ENCODE measurements at regions not wholly inside any gene's neighbourhood (a gene's known extent, or its start where the extent isn't known, plus 50 kb on each side); places are given as distances from the start of the nearest gene placed in this dataset.
A peak's percentile ranks its signal among the peaks of the same experiment; 100 is the strongest.

DNA sequence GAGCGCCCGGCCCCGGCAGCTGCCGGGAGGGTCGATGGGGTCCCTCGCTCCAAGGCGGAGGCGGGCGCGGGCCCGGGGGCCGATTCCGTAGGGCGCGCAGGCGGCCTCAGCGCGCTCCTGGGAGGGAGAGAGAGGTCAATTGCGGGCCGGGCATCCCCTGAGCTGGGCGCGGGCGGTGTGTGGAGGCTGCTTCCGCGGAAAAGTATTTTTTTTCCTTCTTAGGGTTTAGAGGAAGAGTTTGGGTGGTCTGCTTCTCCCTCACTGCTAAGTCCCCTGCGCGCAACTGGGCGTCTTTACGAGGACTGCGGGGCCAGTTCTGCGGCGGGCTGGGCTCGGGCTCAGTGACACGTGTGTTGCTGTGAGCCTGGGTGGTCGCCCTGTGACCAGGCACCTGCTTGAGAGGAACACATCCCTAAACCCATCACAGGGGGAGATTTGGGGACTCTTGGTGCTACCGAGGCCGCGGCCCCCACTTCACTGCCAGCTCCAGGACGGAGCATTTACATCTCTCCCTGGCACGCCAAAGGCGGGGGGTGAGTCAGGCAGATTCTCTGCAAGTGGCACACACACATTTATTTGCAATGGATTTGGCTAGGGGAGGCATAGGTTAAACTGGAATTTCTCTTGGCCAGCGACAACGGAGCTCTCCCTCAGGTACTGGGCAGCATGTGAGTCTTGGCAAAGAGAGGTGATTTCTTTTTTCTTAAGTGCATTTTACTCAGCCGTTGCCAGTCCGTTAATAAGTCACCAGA is 151.2 kb upstream of the SLC4A4 start:
- H3K9ac ChIP-seq (ENCODE audit: low read depth, low read length) = peak overlapping the region; percentile 38
- H3K4me1 ChIP-seq (ENCODE audit: control insufficient read depth, insufficient read depth, low read length) = peaks cover 17% of the 10 kb centered on the region
- H3K27me3 ChIP-seq (ENCODE audit: control insufficient read depth, insufficient read depth, low read length) = peaks cover 52% of the 10 kb centered on the region
- H3K9me3 ChIP-seq (ENCODE audit: control insufficient read depth, insufficient read depth, low read length) = no peaks in the 10 kb centered on the region
- H3K36me3 ChIP-seq (ENCODE audit: control insufficient read depth, insufficient read depth, low read length) = no peaks in the 10 kb centered on the region
- no peak overlapping the region for H3K27ac ChIP-seq (ENCODE audit: low read depth, low read length)
- H3K4me3 ChIP-seq (ENCODE audit: low read depth, low read length) = peak overlapping the region; percentile 85

DNA sequence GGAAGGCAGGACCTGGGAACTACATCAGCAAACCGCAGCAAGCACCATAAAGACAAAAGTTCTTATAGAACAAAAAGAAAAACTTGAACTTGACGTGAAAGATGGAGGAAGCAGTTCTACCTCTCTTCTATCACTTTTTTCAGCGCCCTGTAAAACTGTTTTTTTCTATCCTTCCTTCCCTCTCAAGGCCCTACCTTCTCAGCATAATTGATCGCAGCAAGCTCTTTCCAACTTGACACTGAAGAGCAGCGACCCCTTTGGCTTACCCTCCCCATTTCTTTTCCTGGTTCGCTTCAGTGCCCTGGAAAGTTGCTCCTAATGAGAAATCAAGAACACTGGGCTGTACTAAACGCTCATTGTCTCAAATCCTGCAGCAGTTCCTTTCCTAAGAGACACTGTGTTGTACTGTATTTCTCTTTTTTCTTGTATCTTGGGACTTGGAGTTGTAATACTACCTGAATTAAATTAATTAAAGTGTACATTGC is 150.6 kb upstream of the SLC4A4 start:
- Histone ChIP-seq H3K4me1 (ENCODE audit: control insufficient read depth, insufficient read depth, low read length) (peaks cover 17% of the 10 kb centered on the region), H3K4me3 (ENCODE audit: low read depth, low read length) (peak overlapping the region; percentile 85), H3K36me3 (ENCODE audit: control insufficient read depth, insufficient read depth, low read length) (no peaks in the 10 kb centered on the region), H3K9ac (ENCODE audit: low read depth, low read length) (no peak overlapping the region), H3K27ac (ENCODE audit: low read depth, low read length) (no peak overlapping the region), H3K27me3 (ENCODE audit: control insufficient read depth, insufficient read depth, low read length) (peaks cover 52% of the 10 kb centered on the region), H3K9me3 (ENCODE audit: control insufficient read depth, insufficient read depth, low read length) (no peaks in the 10 kb centered on the region)

DNA sequence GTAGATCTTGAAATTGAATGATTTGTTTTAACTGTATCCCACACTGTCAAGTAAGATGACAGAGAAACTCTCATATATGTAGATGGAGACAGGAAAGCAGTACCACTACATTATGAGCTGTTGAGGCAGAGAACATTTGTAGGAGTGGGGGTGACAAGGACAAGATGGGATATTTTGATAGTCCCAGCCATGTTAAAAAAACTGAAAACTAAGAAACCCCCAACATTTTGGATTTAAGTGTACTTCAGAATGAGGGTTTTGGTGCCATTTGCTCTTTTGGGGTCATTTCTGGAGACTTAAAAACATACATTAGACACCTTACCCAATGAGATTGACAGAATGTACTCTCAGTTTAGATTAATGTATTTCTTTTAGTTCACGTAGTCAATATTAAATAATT is 149.9 kb upstream of the SLC4A4 start:
- peaks cover 17% of the 10 kb centered on the region for H3K4me1 ChIP-seq (ENCODE audit: control insufficient read depth, insufficient read depth, low read length)
- no peak overlapping the region for H3K9ac ChIP-seq (ENCODE audit: low read depth, low read length)
- no peak overlapping the region for H3K27ac ChIP-seq (ENCODE audit: low read depth, low read length)
- peaks cover 52% of the 10 kb centered on the region for H3K27me3 ChIP-seq (ENCODE audit: control insufficient read depth, insufficient read depth, low read length)
- H3K9me3 ChIP-seq (ENCODE audit: control insufficient read depth, insufficient read depth, low read length) = no peaks in the 10 kb centered on the region
- H3K4me3 ChIP-seq (ENCODE audit: low read depth, low read length) = no peak overlapping the region
- H3K36me3 ChIP-seq (ENCODE audit: control insufficient read depth, insufficient read depth, low read length) = no peaks in the 10 kb centered on the region

DNA sequence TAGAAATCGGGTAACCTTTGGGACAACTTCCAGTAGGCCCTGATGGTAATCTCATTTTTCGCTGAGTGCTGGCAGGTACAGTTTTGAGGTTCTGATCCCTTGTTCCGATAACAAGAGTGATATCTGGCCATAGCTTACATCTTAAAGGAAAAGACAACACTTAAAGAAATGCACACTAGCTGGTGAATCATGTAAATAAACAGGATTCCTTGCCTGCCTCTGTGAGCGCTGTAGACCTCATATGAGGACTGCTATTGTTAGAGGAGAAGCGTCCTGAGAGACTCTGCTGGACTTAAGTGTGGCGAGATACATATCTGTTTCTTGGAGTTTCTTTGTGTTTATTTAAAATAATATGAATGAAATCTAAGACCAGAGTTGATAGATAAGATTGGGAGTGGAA is 149.3 kb upstream of the SLC4A4 start:
- H3K36me3 ChIP-seq (ENCODE audit: control insufficient read depth, insufficient read depth, low read length) = no peaks in the 10 kb centered on the region
- H3K9me3 ChIP-seq (ENCODE audit: control insufficient read depth, insufficient read depth, low read length) = no peaks in the 10 kb centered on the region
- H3K4me3 ChIP-seq (ENCODE audit: low read depth, low read length) = no peak overlapping the region
- no peak overlapping the region for H3K9ac ChIP-seq (ENCODE audit: low read depth, low read length)
- peaks cover 50% of the 10 kb centered on the region for H3K27me3 ChIP-seq (ENCODE audit: control insufficient read depth, insufficient read depth, low read length)
- H3K27ac ChIP-seq (ENCODE audit: low read depth, low read length) = no peak overlapping the region
- H3K4me1 ChIP-seq (ENCODE audit: control insufficient read depth, insufficient read depth, low read length) = peaks cover 17% of the 10 kb centered on the region

DNA sequence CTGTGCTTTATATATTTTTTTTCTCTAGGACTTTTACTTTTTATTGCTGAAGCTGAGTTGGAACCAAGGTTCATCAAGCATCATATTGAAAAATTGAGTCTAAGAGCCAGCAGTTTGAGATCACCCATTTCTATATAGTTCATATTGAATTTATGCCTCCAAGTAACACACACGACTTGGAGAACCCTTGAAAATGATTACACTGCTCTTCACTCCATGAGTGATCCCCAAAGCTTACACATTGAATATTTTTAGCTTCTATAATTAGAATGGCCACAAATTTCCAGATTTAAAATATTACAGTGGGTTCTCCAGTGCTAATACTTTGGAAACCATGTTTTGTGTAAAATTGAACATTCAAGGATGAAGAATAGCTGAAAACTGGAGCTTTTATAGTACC is 144.4 kb upstream of the SLC4A4 start:
- H3K4me1 ChIP-seq (ENCODE audit: control insufficient read depth, insufficient read depth, low read length) = peaks cover 15% of the 10 kb centered on the region; the same call in 1 of the 2 replicates
- H3K27ac ChIP-seq (ENCODE audit: low read depth, low read length) = no peak overlapping the region

DNA sequence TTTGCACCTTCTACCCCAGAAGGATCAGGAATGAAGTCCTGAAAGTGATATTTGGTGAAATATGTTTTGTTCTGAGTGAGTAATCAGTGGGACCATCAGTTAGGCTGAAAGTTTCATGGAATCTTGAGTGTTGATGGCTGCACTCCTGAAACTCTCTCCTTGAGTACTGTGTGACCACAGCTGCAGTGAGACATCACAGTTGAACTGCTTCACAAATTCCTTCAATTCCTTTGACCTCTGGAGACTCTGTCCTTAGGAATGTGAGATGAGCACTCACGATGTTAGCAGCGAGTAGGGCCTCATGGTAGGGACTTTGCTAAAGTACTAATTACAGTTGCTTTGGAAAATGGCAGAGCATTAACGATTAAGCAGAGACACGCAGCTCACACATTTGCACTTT is 142.9 kb upstream of the SLC4A4 start:
- Histone ChIP-seq H3K4me1 (ENCODE audit: control insufficient read depth, insufficient read depth, low read length) (peaks cover 14% of the 10 kb centered on the region; the same call in 1 of the 2 replicates), H3K9me3 (ENCODE audit: control insufficient read depth, insufficient read depth, low read length) (no peaks in the 10 kb centered on the region), H3K27ac (ENCODE audit: low read depth, low read length) (no peak overlapping the region), H3K9ac (ENCODE audit: low read depth, low read length) (no peak overlapping the region), H3K27me3 (ENCODE audit: control insufficient read depth, insufficient read depth, low read length) (no peaks in the 10 kb centered on the region), H3K36me3 (ENCODE audit: control insufficient read depth, insufficient read depth, low read length) (no peaks in the 10 kb centered on the region), H3K4me3 (ENCODE audit: low read depth, low read length) (no peak overlapping the region)

More for the DNA sequence above, 144.4 kb upstream of the SLC4A4 start:
- H3K36me3 ChIP-seq (ENCODE audit: control insufficient read depth, insufficient read depth, low read length) = no peaks in the 10 kb centered on the region
- H3K9me3 ChIP-seq (ENCODE audit: control insufficient read depth, insufficient read depth, low read length) = no peaks in the 10 kb centered on the region
- H3K4me3 ChIP-seq (ENCODE audit: low read depth, low read length) = no peak overlapping the region
- H3K27me3 ChIP-seq (ENCODE audit: control insufficient read depth, insufficient read depth, low read length) = peaks cover 4% of the 10 kb centered on the region; the same call in 1 of the 2 replicates
- no peak overlapping the region for H3K9ac ChIP-seq (ENCODE audit: low read depth, low read length)

DNA sequence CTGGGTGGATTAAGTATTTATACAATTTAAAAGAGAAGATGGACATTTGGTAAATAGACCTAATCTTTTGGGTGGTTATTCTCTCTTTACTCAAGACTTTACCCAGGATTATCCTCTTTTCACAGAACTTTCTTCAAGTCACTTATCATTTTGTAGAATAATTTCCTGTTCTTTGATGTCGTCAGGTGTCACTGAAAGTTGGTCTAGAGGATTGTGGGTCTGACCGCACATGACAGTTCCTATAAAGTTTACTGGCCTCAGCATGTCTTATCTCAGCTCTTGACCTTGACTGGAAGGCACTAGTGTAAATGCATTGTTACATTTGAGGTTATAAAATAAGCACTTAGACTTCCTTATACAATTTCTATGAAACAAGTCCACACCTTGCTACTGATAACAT is 139.9 kb upstream of the SLC4A4 start:
- no peaks in the 10 kb centered on the region for H3K36me3 ChIP-seq (ENCODE audit: control insufficient read depth, insufficient read depth, low read length)
- no peaks in the 10 kb centered on the region for H3K9me3 ChIP-seq (ENCODE audit: control insufficient read depth, insufficient read depth, low read length)
- no peak overlapping the region for H3K27ac ChIP-seq (ENCODE audit: low read depth, low read length)
- H3K27me3 ChIP-seq (ENCODE audit: control insufficient read depth, insufficient read depth, low read length) = no peaks in the 10 kb centered on the region
- no peak overlapping the region for H3K9ac ChIP-seq (ENCODE audit: low read depth, low read length)
- H3K4me3 ChIP-seq (ENCODE audit: low read depth, low read length) = no peak overlapping the region
- peaks cover 10% of the 10 kb centered on the region; the same call in 1 of the 2 replicates for H3K4me1 ChIP-seq (ENCODE audit: control insufficient read depth, insufficient read depth, low read length)

DNA sequence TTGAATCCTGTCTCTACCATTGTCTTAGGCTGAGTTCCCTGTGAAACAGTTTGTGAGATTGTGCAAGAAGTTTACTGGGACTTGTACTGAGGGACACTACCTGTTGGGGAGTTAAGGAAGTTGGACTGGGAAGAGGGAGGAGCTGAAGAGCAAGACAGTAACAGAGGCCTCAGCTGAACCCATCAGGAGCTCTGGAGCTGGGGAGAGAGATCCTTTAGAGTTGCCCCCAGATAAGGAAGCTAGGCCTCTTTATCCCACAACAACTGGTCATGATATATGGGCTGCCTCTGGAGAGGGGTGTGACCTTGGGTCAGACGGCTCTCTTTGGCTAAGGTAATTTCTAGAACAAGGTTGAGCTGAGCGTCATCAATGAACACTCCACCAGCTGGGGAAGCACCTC is 137.8 kb upstream of the SLC4A4 start:
- Histone ChIP-seq H3K27me3 (ENCODE audit: control insufficient read depth, insufficient read depth, low read length) (no peaks in the 10 kb centered on the region), H3K4me1 (ENCODE audit: control insufficient read depth, insufficient read depth, low read length) (peaks cover 11% of the 10 kb centered on the region), H3K9me3 (ENCODE audit: control insufficient read depth, insufficient read depth, low read length) (no peaks in the 10 kb centered on the region), H3K9ac (ENCODE audit: low read depth, low read length) (no peak overlapping the region), H3K4me3 (ENCODE audit: low read depth, low read length) (no peak overlapping the region), H3K27ac (ENCODE audit: low read depth, low read length) (no peak overlapping the region), H3K36me3 (ENCODE audit: control insufficient read depth, insufficient read depth, low read length) (no peaks in the 10 kb centered on the region)

DNA sequence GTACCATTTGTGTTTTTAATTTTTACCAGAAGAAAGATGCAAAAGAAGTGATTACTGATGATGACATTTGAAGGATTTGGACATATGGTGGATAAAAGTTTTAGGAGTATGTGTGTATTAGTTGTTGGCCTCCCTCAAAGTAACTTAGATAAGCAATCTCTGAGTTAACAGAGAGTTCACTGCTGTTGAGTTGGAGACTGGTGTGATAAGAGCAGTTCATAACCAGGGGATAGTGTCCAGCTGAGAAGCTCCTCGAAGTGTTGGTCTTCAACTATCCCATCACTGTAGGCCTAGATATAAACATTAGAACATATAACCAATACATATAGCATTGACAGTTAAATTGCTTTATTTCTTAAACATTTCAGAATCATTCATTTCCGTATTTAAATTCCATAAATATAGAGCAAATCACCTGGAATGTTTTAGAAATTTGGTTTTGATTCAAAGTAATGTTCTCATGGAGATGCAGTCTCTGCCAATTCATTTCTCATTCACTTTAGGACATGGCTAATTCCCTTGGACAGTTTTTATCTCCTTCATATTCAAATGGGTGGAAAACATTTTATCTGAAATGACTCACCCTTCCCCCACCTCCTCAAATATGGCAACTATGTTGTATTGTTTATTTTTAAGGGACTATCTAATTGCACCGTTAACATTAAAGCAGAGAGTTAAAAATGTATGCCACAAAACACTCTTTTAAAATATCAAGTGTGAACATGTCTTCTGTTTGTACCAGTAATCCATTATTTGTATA is 136.8 kb upstream of the SLC4A4 start:
- Histone ChIP-seq H3K27me3 (ENCODE audit: control insufficient read depth, insufficient read depth, low read length) (no peaks in the 10 kb centered on the region), H3K9me3 (ENCODE audit: control insufficient read depth, insufficient read depth, low read length) (no peaks in the 10 kb centered on the region), H3K9ac (ENCODE audit: low read depth, low read length) (no peak overlapping the region), H3K4me3 (ENCODE audit: low read depth, low read length) (no peak overlapping the region), H3K36me3 (ENCODE audit: control insufficient read depth, insufficient read depth, low read length) (no peaks in the 10 kb centered on the region), H3K4me1 (ENCODE audit: control insufficient read depth, insufficient read depth, low read length) (peaks cover 7% of the 10 kb centered on the region), H3K27ac (ENCODE audit: low read depth, low read length) (no peak overlapping the region)

DNA sequence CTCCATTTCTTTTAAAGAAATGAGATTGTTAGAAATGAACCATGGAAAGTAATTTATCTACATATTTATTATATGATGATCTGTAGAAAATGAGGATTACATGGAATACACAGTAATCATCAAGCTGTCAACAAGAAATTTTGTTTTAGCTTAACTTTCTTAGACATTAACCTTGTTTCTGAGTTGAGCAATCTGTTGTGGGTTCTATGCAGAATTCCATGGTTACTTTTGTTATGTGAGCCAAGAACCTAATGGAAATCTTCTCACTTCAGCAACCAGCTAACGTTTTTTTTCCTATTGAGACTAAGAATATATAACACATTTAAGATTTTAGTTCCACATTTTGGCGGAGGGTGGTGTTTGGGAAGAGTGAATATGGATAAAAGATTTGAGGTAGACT is 136.1 kb upstream of the SLC4A4 start:
- H3K36me3 ChIP-seq (ENCODE audit: control insufficient read depth, insufficient read depth, low read length) = no peaks in the 10 kb centered on the region

DNA sequence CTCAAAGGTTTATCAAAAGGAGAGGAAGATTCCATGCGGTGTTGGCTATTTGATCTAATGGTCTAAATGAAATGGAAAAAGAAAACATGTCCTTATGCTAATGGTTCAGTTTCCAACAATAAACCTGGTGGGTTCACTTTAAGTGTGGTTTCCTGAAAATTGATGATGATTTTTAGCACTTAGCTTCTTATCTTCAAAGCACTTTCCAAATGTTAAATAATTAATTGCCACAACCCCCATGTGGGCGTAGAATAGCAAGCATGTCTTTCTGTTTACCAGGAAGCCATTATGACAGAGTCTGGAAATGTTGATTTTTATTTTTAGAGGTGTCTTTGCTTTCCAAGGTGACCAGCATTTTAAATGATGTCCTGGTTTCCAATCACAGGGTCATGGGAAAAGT is 134.8 kb upstream of the SLC4A4 start:
- Histone ChIP-seq H3K27ac (ENCODE audit: low read depth, low read length) (no peak overlapping the region), H3K36me3 (ENCODE audit: control insufficient read depth, insufficient read depth, low read length) (no peaks in the 10 kb centered on the region), H3K27me3 (ENCODE audit: control insufficient read depth, insufficient read depth, low read length) (no peaks in the 10 kb centered on the region), H3K9ac (ENCODE audit: low read depth, low read length) (no peak overlapping the region), H3K4me1 (ENCODE audit: control insufficient read depth, insufficient read depth, low read length) (peaks cover 7% of the 10 kb centered on the region), H3K9me3 (ENCODE audit: control insufficient read depth, insufficient read depth, low read length) (no peaks in the 10 kb centered on the region), H3K4me3 (ENCODE audit: low read depth, low read length) (no peak overlapping the region)

More for the DNA sequence above, 136.1 kb upstream of the SLC4A4 start:
- H3K27me3 ChIP-seq (ENCODE audit: control insufficient read depth, insufficient read depth, low read length) = no peaks in the 10 kb centered on the region
- H3K4me1 ChIP-seq (ENCODE audit: control insufficient read depth, insufficient read depth, low read length) = peaks cover 7% of the 10 kb centered on the region
- H3K9ac ChIP-seq (ENCODE audit: low read depth, low read length) = no peak overlapping the region
- H3K27ac ChIP-seq (ENCODE audit: low read depth, low read length) = no peak overlapping the region
- H3K4me3 ChIP-seq (ENCODE audit: low read depth, low read length) = no peak overlapping the region
- H3K9me3 ChIP-seq (ENCODE audit: control insufficient read depth, insufficient read depth, low read length) = no peaks in the 10 kb centered on the region

Data from HUES48 (cell line).